HG03460 (cell line): ENCODE measurements at regions not wholly inside any gene's neighbourhood (a gene's known extent, or its start where the extent isn't known, plus 50 kb on each side); places are given as distances from the start of the nearest gene placed in this dataset.
"Not testable (repeated sequence)": the region's sequence is repeated elsewhere in the genome, so short reads cannot be mapped to it uniquely, and the experiment has no call there.

Experiments used
- ATAC-seq: cut with Tn5 transposase; IDR thresholded peaks from one replicate; pipeline ENCODE4 v1.9.1; 2021; ENCODE audit not compliant: unreplicated experiment

DNA sequence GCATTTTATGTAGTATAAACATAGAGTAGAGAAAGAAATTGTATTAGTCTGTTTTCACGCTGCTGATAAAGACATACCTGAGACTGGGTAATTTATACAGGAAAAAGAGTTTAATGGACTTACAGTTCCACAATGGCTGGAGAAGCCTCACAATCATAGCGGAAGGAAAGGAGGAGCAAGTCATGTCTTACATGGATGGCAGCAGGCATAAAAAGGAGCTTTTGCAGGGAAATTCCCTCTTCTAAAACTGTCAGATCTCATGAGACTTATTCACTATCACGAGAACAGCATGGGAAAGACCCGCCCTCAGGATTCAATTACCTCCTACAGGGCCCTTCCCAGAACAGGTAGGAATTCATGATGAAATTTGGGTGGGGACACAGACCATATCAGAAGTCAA is 98.1 kb downstream of the ARRDC3 start:
- not testable (repeated sequence) for ATAC-seq

DNA sequence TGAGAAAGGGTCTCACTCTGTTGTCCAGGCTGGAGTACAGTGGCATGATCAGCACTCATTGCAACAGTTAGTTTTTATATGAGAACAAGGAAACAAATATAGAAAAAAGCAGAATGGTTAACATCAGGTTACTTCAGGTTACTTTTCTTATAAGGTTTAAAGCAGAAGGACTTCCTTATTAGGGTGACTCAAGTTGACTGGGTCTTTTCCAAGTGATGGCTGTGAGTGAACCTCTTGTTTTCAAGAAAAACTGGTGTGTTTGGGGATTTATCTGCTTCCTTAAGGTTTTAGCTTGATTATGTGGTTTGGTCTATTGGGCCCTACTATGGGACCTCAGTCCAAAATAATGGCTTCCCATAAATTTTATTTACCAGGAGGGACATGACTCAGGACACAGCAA is 99.2 kb downstream of the ARRDC3 start:
- no peak for ATAC-seq

DNA sequence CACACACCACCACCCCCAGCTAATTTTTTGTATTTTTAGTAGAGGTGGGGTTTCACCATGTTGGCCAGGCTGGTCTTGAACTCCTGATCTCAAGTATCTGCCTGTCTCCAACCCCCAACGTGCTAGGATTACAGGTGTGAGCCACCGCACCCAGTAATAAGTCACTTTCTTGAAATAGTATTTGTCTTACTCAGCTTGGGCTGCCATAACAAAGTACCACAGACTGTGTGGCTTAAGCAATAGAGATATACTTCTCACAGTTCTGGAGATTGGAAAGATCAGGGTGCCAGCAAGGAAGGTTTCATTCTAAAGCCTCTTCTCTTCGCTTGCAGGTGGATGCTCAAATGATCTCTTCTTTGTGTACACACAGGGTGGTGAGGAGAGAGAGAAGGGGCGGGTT is 99.8 kb downstream of the ARRDC3 start:
- ATAC-seq: no peak

DNA sequence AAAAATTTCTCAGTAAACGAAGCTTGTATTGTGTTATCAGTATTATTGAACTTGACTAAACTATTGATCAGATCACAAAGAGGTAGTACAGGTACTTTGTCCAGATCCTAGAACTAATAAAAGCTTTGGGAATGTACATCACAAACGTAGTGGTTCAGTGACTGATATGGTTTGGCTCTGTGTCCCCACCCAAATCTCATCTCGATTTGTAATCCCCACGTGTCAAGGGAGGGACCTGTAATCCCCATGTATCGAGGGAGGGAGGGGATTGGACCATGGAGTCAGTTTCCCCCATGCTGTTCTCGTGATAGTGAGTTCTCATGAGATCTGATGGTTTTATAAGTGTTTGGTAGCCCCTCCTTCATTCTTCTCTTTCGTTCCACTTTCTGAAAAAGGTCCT is 100.9 kb downstream of the ARRDC3 start:
- ATAC-seq: no peak

DNA sequence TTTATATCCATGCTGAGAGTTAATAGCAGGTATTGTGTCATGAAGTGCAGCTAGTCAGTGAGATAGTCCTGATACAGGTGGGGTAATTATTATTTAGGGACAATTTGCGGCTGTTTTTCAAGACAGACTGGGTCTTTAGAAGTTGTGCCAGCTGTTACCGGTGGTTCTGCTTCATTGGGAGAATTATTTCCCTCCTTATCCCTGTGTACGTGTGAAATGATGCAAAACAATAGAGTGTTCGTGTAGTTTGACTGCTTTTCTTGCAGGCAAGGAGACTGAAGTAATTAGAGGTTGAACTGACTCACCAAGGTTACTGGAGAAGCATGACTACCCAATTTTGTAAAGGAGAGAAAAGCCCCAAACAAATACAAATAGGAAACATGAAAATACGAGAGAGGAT is 101.7 kb downstream of the ARRDC3 start:
- no peak for ATAC-seq

DNA sequence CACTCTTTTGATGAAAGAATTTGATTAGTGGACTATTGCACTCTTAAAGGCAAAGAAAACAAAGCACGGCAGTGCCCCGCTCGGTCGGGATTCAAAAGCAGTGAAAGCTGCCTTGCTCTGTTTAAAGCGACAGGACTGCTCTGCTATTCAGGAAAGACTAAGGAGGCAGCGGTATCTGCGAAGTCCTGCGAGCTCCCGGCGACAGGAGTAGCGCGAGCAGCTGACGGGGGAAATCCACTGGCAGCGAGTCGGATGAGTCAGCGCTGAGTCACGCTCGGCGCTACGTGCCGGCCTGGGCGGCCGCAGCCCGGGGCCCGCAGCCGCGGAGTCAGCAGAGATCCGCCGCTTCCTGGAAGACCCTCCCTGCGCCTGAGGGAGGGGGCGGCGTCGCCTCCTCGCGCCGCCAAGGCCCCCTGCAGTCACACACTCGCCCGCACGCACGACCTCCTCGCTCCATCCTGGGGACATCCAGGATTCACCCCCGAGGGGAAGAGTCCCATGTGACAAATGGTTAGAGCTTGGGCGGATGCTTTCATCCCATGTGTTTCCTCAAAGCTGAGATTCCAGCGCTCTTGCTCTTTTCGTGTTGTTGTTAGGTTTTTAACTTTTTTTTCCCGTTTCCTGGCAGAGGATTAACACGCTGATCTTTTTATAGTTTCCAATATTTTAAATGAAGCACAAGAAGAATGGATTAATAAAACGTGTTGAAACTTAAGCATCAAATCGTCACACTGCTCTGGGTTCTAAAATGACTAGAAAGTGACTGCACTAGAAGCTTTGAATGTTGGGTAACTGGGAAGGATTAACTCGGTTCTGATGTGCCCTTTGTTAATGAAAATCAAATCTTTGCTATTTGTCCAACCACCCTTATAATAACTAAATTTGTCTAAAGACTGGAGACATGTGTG is 102.5 kb downstream of the ARRDC3 start:
- ATAC-seq: peak; percentile 93

DNA sequence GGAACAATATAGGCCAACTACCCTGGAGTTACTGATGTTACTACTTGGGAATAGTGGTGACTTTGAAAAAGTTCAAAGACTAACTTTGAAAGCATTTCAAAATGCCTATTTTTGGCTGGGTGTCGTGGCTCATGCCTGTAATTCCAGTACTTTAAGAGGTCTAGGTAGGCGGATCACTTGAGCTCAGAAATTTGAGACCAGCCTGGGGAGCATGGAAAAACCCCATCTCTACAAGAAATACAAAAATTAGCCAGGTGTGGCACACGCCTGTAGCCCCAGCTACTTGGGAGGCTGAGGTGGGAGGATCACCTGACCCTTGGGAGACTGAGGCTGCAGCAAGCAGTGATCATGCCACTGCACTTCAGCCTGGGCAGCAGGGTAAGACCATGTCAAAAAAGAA is 105.3 kb downstream of the ARRDC3 start:
- no peak for ATAC-seq

DNA sequence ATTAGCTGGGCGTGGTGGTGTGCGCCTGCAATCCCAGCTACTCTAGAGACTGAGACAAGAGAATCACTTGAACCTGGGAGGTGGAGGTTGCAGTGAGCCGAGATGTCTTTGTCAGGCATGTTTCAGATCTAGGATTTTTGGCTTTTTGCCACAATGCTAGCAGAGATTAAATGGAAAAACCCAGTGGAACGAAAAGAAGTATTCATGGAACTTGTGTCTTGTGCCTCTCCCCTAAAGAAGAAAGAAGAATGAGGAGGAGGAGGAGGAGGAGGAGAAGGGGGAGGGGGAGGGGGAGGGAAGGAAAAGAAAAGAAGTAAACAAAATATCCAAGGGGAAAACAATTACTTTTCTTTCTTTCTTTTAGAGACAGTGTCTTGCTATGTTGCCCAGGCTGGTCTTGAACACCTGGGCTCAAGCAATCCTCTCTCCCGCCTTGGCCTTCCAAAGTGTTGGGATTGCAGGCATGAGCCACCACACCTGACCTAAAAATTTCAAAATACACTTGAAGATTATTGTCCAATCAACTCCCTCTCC is 106.0 kb downstream of the ARRDC3 start:
- ATAC-seq: no peak

DNA sequence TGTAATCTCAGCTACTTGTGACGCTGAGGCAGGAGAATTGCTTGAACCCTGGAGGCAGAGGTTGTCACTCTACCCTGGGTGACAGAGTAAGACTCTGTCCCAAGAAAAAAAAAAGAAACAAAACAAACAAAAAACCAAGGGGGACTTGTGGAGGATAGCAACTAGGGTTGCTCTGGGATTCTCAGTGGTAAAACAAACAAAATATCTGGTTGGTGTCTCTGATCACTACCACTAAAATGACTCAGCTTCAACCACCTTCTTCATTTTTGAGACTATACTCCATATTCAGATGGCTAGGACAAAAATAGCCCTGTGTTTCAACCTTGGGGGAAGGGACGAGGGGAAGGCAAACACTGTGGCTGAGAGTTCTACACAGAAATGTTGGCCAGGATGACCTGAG is 110.3 kb downstream of the ARRDC3 start:
- ATAC-seq: peak; percentile 85

DNA sequence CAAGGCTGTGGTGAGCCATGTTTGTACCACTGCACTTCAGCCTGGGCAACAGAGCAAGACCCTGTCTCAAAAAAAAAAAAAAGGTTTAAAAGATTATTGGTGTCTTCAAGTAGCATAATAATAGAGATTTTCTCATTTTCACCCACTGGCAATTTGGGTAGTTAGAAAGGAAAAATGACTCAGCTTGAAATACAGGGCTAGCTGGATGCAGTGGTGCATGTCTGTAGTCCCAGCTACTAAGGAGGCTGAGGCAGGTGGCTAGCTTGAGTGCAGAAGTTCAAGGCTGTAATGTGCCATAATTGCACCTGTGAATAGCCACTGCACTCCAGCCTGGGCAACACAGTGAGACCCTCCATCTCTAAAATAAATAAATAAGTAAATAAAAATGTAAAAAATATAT is 111.1 kb downstream of the ARRDC3 start:
- peak; percentile 61 for ATAC-seq

DNA sequence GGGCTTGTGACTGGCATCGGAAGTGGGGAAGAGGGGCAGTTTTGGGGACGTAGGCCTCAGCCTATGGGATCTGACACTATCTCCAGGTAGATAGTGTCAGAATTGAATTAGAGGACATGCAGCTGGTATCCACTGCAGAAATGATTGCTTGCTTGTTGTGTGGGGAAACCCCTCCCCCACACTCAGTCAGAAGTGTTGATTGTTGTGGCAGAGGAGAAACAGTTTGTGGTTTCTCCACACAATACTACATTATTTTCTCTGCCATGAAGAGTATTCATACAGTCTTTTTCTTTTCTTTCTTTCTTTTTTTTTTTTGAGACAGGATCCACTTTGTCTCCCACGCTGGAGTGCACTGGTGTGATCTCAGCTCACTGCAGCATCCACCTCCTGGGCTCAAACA is 113.9 kb downstream of the ARRDC3 start:
- peak; percentile 25 for ATAC-seq

DNA sequence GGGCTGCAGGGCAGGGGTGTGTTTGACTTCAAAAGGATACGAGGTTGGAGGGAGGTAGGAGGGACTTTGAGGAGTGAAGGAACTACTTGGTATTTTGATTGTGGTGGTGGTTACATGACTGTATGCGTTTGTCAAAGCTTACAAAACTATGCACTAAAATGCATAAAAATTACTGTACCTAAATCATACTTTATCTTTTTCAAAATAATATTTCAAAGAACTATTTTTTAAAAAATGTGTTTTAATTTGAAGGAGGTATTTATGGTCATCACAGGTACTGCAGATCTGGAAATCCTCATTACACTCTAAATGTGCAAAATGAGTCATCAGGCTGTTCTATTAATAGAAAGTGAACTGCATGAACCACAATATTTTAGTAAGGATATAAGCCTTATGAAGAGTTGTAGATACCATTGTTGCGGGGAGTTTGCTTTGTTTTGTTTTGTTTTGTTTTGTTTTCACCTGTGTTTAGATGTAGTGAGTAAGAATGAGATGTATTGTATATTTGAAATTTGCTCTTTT is 116.9 kb downstream of the ARRDC3 start:
- no peak for ATAC-seq

DNA sequence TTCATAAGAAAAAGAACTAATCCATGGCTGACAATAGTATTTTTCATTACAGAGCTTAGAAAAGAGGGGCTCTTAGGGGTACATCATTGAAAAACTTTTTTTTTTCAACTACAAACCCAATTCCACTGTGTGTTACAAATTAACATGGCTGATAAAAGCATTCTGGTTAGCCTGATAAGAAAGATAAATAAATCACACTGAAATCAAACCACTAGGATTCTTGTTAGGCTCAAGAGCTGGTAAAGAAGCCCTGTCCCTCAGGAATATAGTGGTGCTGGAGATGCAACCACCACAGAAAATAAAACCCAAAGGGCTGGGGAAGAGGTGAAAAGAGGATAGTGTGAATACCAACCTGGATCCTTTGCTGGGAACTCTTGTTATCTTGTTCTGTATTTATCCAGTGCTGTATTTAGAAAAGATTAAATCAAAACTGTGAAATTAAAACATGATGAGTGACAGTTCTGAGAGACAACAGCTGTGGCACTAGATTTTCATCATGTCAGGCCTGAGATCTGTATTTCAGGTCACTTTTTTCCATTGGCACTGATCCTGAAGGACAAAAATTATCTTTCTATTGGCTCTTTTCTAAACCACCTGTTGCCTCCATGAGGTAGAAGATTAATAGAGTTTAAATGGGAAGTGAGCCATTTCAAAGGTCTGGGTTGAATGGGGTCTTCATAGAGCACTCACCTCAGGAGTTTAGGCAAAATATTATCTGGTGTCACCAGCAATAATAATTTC is 118.6 kb downstream of the ARRDC3 start:
- no peak for ATAC-seq

DNA sequence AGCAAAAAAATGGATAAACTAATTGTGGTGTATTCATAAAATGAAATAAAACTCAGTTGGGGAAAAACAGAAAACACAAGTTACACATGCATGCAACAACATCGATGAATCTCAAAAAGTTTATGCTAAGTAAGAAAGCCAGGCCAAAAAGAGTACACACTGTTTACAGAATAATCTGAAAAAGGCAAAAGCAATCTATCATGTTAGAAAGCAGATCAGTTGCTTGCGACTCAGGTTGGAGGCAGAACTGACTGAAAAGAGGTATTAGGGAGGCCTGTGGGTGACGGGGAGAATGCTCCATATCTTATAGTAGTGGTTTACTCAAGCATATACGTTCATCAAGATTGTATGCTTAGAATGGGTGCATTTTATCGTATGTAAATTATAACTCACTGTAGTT is 119.2 kb downstream of the ARRDC3 start:
- no peak for ATAC-seq

DNA sequence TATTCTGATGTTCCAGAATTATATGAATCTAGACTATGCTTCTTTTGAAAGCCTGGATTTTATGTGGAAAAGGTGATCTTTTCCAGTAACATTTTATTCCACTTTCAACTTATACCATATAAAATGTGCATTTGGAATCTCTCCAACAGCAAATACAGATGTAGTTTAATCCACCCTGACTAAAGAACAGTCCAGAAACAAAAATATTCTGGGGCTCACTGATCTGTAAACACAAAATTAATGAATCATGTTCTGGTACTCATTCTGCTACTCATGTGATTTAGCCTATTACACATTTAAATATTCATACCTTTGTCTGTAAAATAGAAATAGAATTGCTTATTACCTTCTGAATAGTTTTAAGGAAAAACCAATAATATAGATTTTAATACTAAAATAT is 125.8 kb downstream of the ARRDC3 start:
- ATAC-seq: no peak

DNA sequence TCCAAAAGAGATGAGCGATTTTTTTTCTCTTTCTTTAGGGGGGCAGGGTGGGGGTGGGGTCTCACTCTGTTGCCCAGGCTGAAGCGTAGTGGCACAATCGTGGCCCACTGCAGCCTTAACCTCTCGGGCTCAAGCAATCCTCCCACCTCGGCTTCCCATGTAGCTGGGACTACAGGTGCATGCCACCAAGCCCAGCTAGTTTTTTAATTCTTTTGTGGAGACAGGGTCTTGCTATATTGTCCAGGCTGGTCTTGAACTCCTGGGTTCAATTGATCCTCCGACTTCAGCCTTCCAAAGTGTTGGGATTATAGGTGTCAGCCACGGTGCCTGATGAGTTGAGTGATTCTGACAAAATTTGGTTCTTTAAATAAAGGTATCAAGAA is 127.0 kb downstream of the ARRDC3 start:
- ATAC-seq: no peak

DNA sequence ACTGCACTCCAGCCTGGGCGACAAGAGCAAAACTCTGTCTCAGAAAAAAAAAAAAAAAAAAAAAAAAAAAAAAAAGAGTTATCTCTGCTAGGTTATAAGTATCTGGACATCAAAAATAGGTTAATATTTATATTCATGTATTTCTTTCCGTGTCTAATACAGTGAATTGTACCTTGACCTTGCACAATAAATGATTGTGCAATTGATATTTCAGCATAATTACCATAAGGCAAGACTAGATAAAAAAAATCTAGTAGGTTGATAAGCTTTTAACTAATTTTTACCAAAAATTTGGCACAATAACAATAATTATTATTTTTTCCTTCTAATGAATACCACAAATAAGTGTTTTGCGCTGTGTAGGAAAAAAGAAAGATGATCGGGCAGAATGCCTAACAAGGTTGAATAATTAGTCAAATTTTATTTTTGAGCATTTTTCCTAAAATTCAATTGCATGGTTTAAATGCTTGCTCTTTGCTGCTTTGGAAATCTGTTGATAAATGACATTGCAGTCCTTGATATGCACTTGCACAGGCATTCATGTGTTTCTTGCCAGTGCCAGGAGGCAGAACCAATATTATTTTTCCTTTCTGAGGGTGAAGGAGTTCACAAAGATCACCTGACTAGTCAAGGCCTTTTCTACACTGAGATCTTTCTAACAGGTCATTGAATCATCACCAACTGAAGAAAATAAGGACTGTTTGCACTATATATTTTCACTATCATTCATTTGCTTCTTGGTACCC is 127.5 kb downstream of the ARRDC3 start:
- no peak for ATAC-seq

DNA sequence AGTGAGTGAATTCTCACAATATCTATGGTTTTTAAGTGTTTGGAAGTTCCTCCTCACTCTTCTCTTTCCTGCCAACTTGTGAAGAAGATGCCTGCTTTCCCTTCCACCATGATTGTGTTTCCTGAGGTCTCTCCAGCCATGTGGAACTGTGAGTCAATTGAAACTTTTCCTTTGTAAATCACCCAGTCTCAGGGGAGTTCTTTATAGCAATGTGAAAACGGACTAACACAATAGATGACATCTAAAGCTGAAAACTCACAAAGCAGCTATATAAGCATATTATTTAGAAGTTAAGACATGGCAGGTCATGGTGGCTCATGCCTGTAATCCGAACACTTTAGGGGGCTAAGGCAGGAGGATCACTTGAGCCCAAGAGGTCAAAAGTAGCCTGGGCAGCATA is 130.2 kb downstream of the ARRDC3 start:
- no peak for ATAC-seq

DNA sequence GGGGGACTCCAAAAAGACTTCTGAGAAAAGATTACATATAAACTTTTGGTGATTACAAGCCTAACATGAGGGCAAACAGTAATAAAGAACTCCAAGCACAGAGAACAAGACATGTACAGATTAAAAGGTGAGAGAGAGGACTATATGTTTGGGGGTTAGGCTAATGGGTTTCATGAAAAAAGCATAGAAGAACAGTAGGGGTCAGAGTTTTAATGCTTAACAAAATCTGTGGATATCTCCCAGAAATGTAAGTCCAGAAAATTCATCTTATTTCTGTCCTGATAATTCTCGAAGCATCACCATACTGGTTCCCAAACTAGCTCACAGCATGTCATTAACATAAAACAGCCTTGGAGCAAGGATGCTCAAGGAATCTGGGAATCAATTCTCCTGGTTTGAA is 137.2 kb downstream of the ARRDC3 start:
- ATAC-seq: no peak

DNA sequence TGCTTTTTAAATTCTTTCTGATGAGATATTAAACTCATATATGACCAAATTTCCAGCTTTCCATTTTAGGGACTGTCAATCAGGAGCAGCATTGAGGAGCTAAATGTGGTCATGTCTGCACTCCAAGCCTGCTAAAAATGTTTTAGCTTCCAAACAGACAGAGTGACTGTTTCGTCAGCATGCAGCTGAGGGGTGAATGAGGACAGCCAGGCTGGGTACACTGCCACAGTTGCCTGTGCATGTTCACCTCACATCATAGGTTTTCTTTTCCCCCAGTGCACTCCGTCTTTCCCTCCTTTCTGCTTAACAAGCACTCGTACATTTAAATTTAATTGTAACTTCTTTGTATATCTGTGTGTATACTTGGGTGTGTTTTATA is 138.1 kb downstream of the ARRDC3 start:
- ATAC-seq: no peak

DNA sequence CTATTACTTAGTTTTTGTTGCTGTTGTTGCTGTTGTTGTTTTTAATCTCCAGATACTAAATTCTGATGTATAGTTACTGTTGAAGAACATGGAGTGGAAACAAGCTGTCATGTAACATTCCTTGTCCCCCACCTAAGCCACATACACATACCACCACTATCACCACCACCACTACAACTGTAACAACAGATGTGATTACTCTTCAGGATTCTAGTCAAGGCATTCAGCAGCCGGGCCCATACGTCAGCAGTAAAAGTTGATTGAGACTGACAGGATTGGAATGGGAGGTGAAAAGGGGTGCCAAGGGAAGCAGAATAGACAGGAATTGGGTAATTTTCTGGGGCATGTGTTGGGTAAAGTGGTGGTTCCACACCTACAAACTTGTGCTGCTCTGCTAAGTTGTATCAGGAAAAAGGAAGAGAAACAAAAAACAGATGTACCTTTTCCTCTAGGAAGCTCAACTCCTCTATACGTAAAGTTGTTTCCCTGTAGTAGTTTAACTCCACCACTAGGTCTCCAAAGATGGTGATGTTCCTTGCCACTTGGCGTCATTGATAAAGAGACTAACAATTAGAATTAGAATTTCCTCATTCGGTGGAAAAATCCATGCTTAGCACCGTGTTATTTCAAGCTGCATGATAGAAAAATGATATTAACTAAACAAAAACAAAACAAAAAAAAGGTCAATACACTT is 138.6 kb downstream of the ARRDC3 start:
- no peak for ATAC-seq
